HFF-Myc (cell line): ENCODE measurements at regions not wholly inside any gene's neighbourhood (a gene's known extent, or its start where the extent isn't known, plus 50 kb on each side); places are given as distances from the start of the nearest gene placed in this dataset.

ENCODE experiments used
- DNase-seq: peaks from one replicate; pipeline ENCODE4 v3.0.0-alpha.2; 2011; ENCODE audit warnings: low read depth; ENCODE audit errors: extremely low read depth
- H3K4me3 ChIP-seq: replicated peaks from 2 replicates; pipeline ENCODE4 v1.5.1; 2011; ENCODE audit warnings: low read depth, mild to moderate bottlenecking, control low read depth, low read length
- TF ChIP-seq, protein P1 (sequence below): IDR thresholded peaks from 2 replicates; pipeline ENCODE4 v1.5.1; 2012; ENCODE audit warnings: mild to moderate bottlenecking, low read depth, low read length, control low read depth; ENCODE audit errors: missing control alignments

DNA sequence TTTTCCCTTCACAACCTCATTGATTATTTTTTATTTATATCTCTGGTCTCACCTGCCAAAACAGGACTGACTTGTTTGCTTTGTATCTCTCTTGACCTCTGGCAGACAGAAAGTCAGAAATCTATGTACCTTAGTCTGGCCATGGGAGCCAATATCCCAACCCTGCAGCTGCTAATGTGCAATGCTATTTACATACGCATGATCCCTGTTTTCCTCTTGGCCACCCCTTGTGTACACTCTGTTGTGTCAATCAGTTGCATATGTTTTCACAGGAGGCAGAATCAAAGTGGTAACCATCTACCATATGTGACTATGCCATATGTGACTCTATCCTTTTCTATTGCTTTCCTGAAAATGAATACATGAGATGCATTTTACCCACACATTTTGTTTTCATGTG, 688.8 kb downstream of the PLA2G4A start:
- no peak overlapping the region for H3K4me3 ChIP-seq
- DNase-seq: no peak
- TF ChIP-seq, protein P1, sequence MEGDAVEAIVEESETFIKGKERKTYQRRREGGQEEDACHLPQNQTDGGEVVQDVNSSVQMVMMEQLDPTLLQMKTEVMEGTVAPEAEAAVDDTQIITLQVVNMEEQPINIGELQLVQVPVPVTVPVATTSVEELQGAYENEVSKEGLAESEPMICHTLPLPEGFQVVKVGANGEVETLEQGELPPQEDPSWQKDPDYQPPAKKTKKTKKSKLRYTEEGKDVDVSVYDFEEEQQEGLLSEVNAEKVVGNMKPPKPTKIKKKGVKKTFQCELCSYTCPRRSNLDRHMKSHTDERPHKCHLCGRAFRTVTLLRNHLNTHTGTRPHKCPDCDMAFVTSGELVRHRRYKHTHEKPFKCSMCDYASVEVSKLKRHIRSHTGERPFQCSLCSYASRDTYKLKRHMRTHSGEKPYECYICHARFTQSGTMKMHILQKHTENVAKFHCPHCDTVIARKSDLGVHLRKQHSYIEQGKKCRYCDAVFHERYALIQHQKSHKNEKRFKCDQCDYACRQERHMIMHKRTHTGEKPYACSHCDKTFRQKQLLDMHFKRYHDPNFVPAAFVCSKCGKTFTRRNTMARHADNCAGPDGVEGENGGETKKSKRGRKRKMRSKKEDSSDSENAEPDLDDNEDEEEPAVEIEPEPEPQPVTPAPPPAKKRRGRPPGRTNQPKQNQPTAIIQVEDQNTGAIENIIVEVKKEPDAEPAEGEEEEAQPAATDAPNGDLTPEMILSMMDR: no peak

DNA sequence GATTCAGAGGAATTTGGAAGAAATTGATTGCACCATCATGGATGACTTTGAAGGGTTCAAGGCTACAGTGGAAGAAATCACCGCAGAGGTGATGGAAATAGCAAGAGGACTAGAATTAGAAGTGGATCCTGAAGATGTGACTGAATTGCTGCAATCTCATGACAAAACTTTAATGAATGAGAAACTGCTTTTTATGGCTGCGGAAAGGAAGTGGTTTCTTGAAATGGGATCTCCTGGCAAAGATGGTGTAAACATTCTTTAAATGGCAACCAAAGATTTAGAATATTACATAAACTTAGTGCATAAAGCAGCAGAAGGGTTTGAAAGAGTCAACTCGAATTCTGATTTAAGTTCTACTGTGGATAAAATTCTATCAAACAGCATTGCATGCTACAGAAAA, 698.6 kb downstream of the PLA2G4A start:
- H3K4me3 ChIP-seq: no peak overlapping the region
- TF ChIP-seq, protein P1: no peak
- DNase-seq: no peak

DNA sequence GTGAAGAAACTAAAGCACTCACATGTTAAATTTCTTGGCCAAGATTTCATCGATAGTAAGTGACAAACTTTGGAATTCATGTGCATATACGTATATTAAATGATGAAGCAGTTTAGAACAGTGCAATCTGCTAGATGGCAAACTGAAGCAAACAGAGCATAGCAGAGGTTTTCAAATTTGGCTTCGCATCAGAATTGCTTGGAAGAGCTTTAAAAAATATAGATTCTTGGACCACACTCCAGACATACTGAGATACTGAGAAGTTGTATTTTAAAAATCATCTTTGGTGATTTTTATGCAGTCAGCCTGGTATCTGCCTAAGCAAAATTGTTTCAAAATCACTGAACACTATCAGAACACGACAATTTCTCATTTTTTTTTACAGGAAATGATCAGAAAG, 709.2 kb downstream of the PLA2G4A start:
- TF ChIP-seq, protein P1: no peak
- H3K4me3 ChIP-seq: no peak overlapping the region
- no peak for DNase-seq

DNA sequence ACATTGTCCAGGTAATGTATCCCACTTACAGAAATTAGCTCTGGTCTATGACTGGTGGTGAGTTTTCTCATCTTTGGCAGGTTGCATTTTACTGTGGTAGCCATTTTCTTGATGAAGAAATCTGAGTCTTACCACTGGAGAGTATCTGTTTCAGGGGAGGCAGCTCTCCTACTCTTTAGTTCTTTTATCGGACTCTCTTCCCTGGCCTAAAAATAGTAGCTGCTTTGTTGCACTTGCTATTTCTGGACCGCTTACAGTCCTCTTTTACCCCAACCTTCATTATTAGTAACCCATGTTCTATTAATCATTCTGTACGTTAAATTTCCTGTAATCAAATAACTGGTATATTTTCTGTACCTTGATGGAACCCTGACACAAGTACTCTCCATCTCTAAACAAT, 720.8 kb downstream of the PLA2G4A start:
- no peak for DNase-seq
- H3K4me3 ChIP-seq: no peak overlapping the region
- TF ChIP-seq, protein P1: no peak

DNA sequence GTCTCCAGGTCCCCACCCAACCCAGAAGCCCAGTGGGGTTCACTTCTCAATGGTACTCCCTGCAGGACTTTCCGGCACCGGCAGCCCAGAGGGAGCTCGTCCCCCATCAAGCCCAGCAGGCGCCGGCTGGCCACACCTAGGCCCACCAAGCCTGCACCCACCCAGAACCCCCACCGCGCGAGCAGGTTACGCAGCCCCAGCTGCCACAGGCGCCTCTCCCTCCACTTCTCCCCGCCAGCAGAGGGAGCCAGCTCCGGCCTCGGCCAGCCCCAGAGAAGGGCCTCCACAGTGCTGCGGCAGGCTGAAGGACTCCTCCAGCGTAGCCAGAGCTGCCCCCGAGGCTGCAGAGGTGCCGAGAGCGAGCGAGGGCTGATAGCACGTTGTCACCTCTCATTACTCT, 722.3 kb downstream of the PLA2G4A start:
- DNase-seq: no peak
- TF ChIP-seq, protein P1: no peak
- H3K4me3 ChIP-seq: no peak overlapping the region

DNA sequence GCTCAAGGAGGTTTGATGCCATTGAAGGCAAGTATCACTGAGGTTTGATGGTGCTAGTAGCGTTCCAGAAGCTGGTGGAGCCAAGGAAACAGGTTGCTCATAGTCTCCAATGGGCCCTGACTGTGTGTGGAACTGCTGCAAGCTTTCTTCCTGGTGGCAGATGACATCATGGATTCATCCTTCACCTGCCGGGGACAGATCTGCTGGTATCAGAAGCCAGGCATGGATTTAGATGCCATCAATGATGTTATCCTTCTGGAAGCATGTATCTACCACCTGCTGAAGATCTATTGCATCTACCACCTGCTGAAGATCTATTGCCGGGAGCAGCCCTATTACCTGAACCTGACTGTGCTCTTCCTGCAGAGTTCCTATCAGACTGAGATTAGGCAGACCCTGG, 734.4 kb downstream of the PLA2G4A start:
- H3K4me3 ChIP-seq: no peak overlapping the region
- DNase-seq: no peak
- TF ChIP-seq, protein P1: no peak

DNA sequence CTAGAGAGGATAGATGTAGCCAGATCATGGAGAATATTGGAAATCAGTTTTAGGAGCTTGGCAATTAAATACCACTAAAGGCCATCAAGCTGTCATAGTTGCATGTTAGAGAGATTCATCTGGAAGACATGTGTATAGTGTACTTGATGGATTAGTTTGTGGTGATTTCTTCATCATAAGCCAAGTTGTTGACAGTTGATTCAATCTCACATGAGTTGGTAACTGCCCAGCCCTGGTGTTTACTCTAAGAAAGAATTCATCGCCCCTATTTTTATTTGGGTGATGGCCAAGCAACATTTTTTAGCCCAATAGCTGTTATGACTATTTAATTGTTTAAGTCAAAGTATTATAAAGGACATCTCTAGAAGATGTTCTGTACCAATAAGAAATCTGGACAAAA, 737.6 kb downstream of the PLA2G4A start:
- TF ChIP-seq, protein P1: no peak
- no peak for DNase-seq
- no peak overlapping the region for H3K4me3 ChIP-seq
